ENCODE measurements at regions not wholly inside any gene's neighbourhood (a gene's known extent, or its start where the extent isn't known, plus 50 kb on each side); places are given as distances from the start of the nearest gene placed in this dataset.

DNA sequence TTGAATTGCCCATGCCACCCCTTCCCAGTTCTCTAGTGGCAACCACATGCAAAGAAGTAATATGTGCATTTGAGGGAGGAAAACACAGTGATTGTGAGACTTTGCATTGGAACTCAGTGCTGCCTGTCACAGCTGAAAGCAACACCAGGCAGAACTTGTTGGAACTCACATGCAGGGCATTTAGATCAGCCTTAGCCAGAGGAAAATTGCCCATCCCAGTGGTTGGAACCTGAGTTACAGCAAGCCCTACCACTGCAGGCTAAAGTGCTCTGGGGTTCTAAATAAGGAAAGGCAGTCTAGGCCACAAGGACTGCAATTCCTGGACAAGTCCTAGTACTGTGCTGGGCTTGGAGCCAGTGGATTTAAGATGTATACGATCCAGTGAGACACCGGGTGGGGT, 245.3 kb upstream of the UFL1 start:
- no peak for DNase-seq (ENCODE audit: insufficient read length, low spot score, missing footprints)
- Histone ChIP-seq H3K36me3 (ENCODE audit: insufficient read depth, low read length) (no peaks in the 10 kb centered on the region), H3K4me1 (ENCODE audit: insufficient read depth, low read length) (no peaks in the 10 kb centered on the region), H3K9me3 (ENCODE audit: low read depth, low read length) (no peaks in the 10 kb centered on the region), H3K4me2 (ENCODE audit: insufficient read depth, low read length) (no peak overlapping the region), H4K20me1 (ENCODE audit: insufficient read depth, low read length) (no peaks in the 10 kb centered on the region), H3K79me2 (ENCODE audit: insufficient read depth, low read length) (no peaks in the 10 kb centered on the region), H3K27me3 (ENCODE audit: insufficient read depth, low read length) (no peaks in the 10 kb centered on the region), H3K4me3 (ENCODE audit: insufficient read depth, low read length) (no peak overlapping the region), H3K27ac (ENCODE audit: low read depth, low read length) (no peak overlapping the region), H2AFZ (ENCODE audit: low read length) (no peak overlapping the region)
- no peak for TF ChIP-seq CTCF (IDR thresholded peaks at IDR 0.05; ENCODE audit: extremely low read depth, low read depth, low read length)

DNA sequence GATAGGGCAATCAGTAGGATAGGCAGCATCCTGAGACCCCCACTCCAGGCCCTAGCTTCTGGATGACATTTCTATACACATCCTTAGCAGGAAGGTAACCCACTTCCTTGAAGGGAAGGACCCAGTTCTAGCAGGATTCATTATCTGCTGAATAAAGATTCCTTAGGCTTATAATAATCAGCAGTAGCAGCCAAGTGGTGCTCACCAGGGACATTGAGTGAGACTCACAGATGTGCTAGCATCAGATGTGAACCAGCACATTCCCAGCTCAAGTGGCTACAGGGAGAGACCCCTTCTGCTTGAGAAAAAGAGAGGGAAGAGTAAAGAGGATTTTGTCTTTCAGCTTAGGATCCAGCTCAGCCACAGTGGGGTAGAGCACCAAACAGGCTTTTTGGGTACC, 244.8 kb upstream of the UFL1 start:
- H3K27me3 ChIP-seq (ENCODE audit: insufficient read depth, low read length): no peaks in the 10 kb centered on the region
- no peaks in the 10 kb centered on the region for H4K20me1 ChIP-seq (ENCODE audit: insufficient read depth, low read length)
- H3K9me3 ChIP-seq (ENCODE audit: low read depth, low read length): no peaks in the 10 kb centered on the region
- no peak overlapping the region for H3K4me3 ChIP-seq (ENCODE audit: insufficient read depth, low read length)
- H3K36me3 ChIP-seq (ENCODE audit: insufficient read depth, low read length): no peaks in the 10 kb centered on the region
- no peaks in the 10 kb centered on the region for H3K4me1 ChIP-seq (ENCODE audit: insufficient read depth, low read length)
- H2AFZ ChIP-seq (ENCODE audit: low read length): no peak overlapping the region
- TF ChIP-seq CTCF (IDR thresholded peaks at IDR 0.05; ENCODE audit: extremely low read depth, low read depth, low read length): no peak
- no peak overlapping the region for H3K4me2 ChIP-seq (ENCODE audit: insufficient read depth, low read length)
- no peaks in the 10 kb centered on the region for H3K79me2 ChIP-seq (ENCODE audit: insufficient read depth, low read length)
- H3K27ac ChIP-seq (ENCODE audit: low read depth, low read length): no peak overlapping the region
- DNase-seq (ENCODE audit: insufficient read length, low spot score, missing footprints): no peak

DNA sequence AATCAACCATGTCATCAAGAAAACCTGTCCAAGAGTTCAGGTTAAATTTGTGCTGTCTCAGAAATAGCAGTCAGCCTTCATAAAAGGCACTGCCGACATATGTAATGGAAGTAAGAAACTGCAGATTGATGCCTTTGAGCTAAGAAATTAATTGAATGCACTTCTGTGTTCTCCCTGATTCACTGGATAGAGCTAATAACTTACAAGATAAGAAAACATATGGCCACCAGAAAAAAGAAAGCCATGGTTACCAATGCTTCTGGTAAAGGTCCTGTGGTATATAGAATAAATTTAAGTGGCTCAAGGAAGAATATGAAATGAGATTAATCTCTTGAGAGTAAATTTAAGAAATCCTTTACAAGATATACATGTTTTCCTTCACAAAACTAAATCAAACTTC, 242.5 kb upstream of the UFL1 start:
- H3K4me2 ChIP-seq (ENCODE audit: insufficient read depth, low read length): no peak overlapping the region
- no peaks in the 10 kb centered on the region for H3K27me3 ChIP-seq (ENCODE audit: insufficient read depth, low read length)
- H3K27ac ChIP-seq (ENCODE audit: low read depth, low read length): no peak overlapping the region
- H3K9me3 ChIP-seq (ENCODE audit: low read depth, low read length): no peaks in the 10 kb centered on the region
- no peaks in the 10 kb centered on the region for H3K4me1 ChIP-seq (ENCODE audit: insufficient read depth, low read length)
- H3K79me2 ChIP-seq (ENCODE audit: insufficient read depth, low read length): no peaks in the 10 kb centered on the region
- TF ChIP-seq CTCF (IDR thresholded peaks at IDR 0.05; ENCODE audit: extremely low read depth, low read depth, low read length): no peak
- no peak for DNase-seq (ENCODE audit: insufficient read length, low spot score, missing footprints)
- no peaks in the 10 kb centered on the region for H4K20me1 ChIP-seq (ENCODE audit: insufficient read depth, low read length)
- H3K4me3 ChIP-seq (ENCODE audit: insufficient read depth, low read length): no peak overlapping the region
- no peak overlapping the region for H2AFZ ChIP-seq (ENCODE audit: low read length)
- no peaks in the 10 kb centered on the region for H3K36me3 ChIP-seq (ENCODE audit: insufficient read depth, low read length)

DNA sequence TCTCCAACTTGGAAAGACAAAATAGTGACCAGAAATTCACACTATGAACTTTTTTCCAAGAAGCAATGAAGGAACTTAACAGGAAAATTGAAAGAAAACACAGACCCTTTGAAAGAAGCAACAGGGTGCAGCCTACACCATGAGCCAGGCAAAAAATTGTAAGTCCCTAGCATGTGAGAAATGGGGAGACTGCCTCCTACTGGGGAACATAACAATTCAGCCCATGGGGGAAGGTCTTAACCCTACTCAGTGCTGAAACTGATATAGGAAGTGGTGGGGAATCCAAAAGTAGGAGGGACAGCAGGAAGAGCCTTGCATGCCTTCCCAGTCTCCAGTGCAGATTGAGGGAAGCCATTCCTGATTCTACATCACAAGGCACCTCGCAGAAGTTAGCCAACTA, 235.1 kb upstream of the UFL1 start:
- H3K36me3 ChIP-seq (ENCODE audit: insufficient read depth, low read length): no peaks in the 10 kb centered on the region
- no peak overlapping the region for H3K4me2 ChIP-seq (ENCODE audit: insufficient read depth, low read length)
- H3K9me3 ChIP-seq (ENCODE audit: low read depth, low read length): no peaks in the 10 kb centered on the region
- no peak for TF ChIP-seq CTCF (IDR thresholded peaks at IDR 0.05; ENCODE audit: extremely low read depth, low read depth, low read length)
- H3K4me3 ChIP-seq (ENCODE audit: insufficient read depth, low read length): no peak overlapping the region
- no peak overlapping the region for H2AFZ ChIP-seq (ENCODE audit: low read length)
- no peaks in the 10 kb centered on the region for H3K79me2 ChIP-seq (ENCODE audit: insufficient read depth, low read length)
- DNase-seq (ENCODE audit: insufficient read length, low spot score, missing footprints): no peak
- H3K27me3 ChIP-seq (ENCODE audit: insufficient read depth, low read length): no peaks in the 10 kb centered on the region
- no peaks in the 10 kb centered on the region for H4K20me1 ChIP-seq (ENCODE audit: insufficient read depth, low read length)
- no peak overlapping the region for H3K27ac ChIP-seq (ENCODE audit: low read depth, low read length)
- no peaks in the 10 kb centered on the region for H3K4me1 ChIP-seq (ENCODE audit: insufficient read depth, low read length)
